ENCODE measurements at regions not wholly inside any gene's neighbourhood (a gene's known extent, or its start where the extent isn't known, plus 50 kb on each side); places are given as distances from the start of the nearest gene placed in this dataset.

- DNase-seq, result no peak
- ChIA-PET POLR2A (interaction anchor here (1.1 kb wide), 1 partner anchor 9 kb away, joined by 3 read pairs; no protein-coding TSS in a partner anchor), CTCF (no interaction called here)
- Mint-ChIP-seq H3K4me1 (ENCODE audit: low read depth) (peaks cover 42% of the 10 kb centered on the region), H3K36me3 (ENCODE audit: low read depth) (no peaks in the 10 kb centered on the region), H3K27me3 (peaks cover 8% of the 10 kb centered on the region), H3K4me3 (no peak overlapping the region), H3K9me3 (no peaks in the 10 kb centered on the region), H3K27ac (no peak overlapping the region)
- intact Hi-C loops (cut with micrococcal nuclease), result no loop called here
- TF ChIP-seq, protein P1, sequence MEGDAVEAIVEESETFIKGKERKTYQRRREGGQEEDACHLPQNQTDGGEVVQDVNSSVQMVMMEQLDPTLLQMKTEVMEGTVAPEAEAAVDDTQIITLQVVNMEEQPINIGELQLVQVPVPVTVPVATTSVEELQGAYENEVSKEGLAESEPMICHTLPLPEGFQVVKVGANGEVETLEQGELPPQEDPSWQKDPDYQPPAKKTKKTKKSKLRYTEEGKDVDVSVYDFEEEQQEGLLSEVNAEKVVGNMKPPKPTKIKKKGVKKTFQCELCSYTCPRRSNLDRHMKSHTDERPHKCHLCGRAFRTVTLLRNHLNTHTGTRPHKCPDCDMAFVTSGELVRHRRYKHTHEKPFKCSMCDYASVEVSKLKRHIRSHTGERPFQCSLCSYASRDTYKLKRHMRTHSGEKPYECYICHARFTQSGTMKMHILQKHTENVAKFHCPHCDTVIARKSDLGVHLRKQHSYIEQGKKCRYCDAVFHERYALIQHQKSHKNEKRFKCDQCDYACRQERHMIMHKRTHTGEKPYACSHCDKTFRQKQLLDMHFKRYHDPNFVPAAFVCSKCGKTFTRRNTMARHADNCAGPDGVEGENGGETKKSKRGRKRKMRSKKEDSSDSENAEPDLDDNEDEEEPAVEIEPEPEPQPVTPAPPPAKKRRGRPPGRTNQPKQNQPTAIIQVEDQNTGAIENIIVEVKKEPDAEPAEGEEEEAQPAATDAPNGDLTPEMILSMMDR (IDR thresholded peaks at IDR 0.05), result no peak
- ATAC-seq, result no peak
Measured at GRCh38 chr1:38555594-38555993, 304.0 kb downstream of the RRAGC start.

DNA sequence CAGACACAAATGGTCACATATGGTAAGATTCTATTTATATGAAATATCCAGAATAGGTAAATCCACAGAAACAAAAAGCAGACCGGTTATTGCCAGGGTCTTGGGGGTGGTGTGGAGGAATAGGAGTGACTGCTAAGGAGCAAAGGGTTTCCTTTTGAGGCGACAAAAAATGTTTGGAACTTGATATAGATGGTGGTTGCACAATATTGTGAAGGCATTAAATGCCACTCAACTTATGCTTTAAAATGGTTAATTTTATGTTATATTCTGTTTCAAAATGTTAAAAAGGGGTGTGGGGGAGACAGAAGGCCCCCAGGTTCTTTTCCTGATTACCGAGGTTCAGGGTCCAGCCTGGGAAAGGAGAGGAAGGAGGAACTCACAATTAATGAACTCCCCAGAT lies 304.4 kb downstream of the RRAGC start:
- TF ChIP-seq, protein P1 (IDR thresholded peaks at IDR 0.05), result no peak
- ChIA-PET CTCF (no interaction called here), POLR2A (interaction anchor here (1.1 kb wide), 1 partner anchor 10 kb away, joined by 3 read pairs; no protein-coding TSS in a partner anchor)
- no peak overlapping the region for H3K27ac Mint-ChIP-seq
- H3K27me3 Mint-ChIP-seq, result peaks cover 8% of the 10 kb centered on the region
- H3K9me3 Mint-ChIP-seq, result no peaks in the 10 kb centered on the region
- no peak for DNase-seq
- H3K4me1 Mint-ChIP-seq (ENCODE audit: low read depth), result peaks cover 38% of the 10 kb centered on the region
- no peak overlapping the region for H3K4me3 Mint-ChIP-seq
- intact Hi-C loops (cut with micrococcal nuclease), result no loop called here
- ATAC-seq, result no peak
- H3K36me3 Mint-ChIP-seq (ENCODE audit: low read depth), result no peaks in the 10 kb centered on the region

GRCh38 chr1:38551318-38552307 lies 308.0 kb downstream of the RRAGC start:
- CTCF ChIA-PET, result no interaction called here
- H3K27me3 Mint-ChIP-seq, result peaks cover 10% of the 10 kb centered on the region

GRCh38 chr1:38549191-38549590 lies 310.4 kb downstream of the RRAGC start:
- no peaks in the 10 kb centered on the region for H3K4me1 Mint-ChIP-seq (ENCODE audit: low read depth)
- intact Hi-C loops (cut with micrococcal nuclease), result no loop called here
- no peak overlapping the region for H3K4me3 Mint-ChIP-seq
- H3K27me3 Mint-ChIP-seq, result peaks cover 10% of the 10 kb centered on the region
- H3K36me3 Mint-ChIP-seq (ENCODE audit: low read depth), result no peaks in the 10 kb centered on the region
- POLR2A ChIA-PET, result no interaction called here
- DNase-seq, result no peak
- CTCF ChIA-PET, result no interaction called here
- no peaks in the 10 kb centered on the region for H3K9me3 Mint-ChIP-seq
- TF ChIP-seq, protein P1 (IDR thresholded peaks at IDR 0.05), result no peak
- H3K27ac Mint-ChIP-seq, result no peak overlapping the region
- ATAC-seq, result no peak

More at GRCh38 chr1:38551318-38552307, 308.0 kb downstream of the RRAGC start:
- intact Hi-C loops (cut with micrococcal nuclease), result no loop called here
- Mint-ChIP-seq H3K27ac (no peak overlapping the region), H3K9me3 (no peaks in the 10 kb centered on the region), H3K36me3 (ENCODE audit: low read depth) (no peaks in the 10 kb centered on the region), H3K4me3 (no peak overlapping the region), H3K4me1 (ENCODE audit: low read depth) (peaks cover 8% of the 10 kb centered on the region)
- POLR2A ChIA-PET, result no interaction called here
- TF ChIP-seq, protein P1 (IDR thresholded peaks at IDR 0.05), result no peak
- DNase-seq (no peak), ATAC-seq (no peak)

GRCh38 chr1:38547321-38547720 lies 312.3 kb downstream of the RRAGC start:
- CTCF ChIA-PET, result no interaction called here
- TF ChIP-seq, protein P1 (IDR thresholded peaks at IDR 0.05), result no peak
- Mint-ChIP-seq H3K4me1 (ENCODE audit: low read depth) (no peaks in the 10 kb centered on the region), H3K4me3 (no peak overlapping the region), H3K27me3 (peaks cover 10% of the 10 kb centered on the region), H3K36me3 (ENCODE audit: low read depth) (no peaks in the 10 kb centered on the region), H3K9me3 (no peaks in the 10 kb centered on the region), H3K27ac (no peak overlapping the region)
- POLR2A ChIA-PET, result no interaction called here
- ATAC-seq (no peak), DNase-seq (no peak)
- intact Hi-C loops (cut with micrococcal nuclease), result no loop called here

All from activated CD8-positive, alpha-beta T cell treated with anti-CD3 and anti-CD28 coated beads for 36 hours (primary cell).